Esophagus squamous epithelium (tissue), 4 donors: ENCODE measurements at regions not wholly inside any gene's neighbourhood (a gene's known extent, or its start where the extent isn't known, plus 50 kb on each side); places are given as distances from the start of the nearest gene placed in this dataset.

Experiments
- POLR2A ChIP-seq, 4 donors: fragments of 450-650 bp; IDR thresholded peaks; one replicate each; pipeline ENCODE4 v1.6.1; 2017; ENCODE audit warnings: antibody characterized with exemption in 4 of 4, mild to moderate bottlenecking in 4 of 4, moderate library complexity in 3 of 4
- TF ChIP-seq, protein P1 (sequence below), 6 experiments: fragments of 450-650 bp in 4 of 6; fragments of 200-600 bp in 2 of 6; sonication (generic) in 2 of 6; IDR thresholded peaks; one replicate each; pipeline ENCODE4 v1.5.1; 2016 to 2019; ENCODE audit warnings: antibody characterized with exemption in 6 of 6, mild to moderate bottlenecking in 4 of 6, moderate library complexity in 4 of 6

DNA sequence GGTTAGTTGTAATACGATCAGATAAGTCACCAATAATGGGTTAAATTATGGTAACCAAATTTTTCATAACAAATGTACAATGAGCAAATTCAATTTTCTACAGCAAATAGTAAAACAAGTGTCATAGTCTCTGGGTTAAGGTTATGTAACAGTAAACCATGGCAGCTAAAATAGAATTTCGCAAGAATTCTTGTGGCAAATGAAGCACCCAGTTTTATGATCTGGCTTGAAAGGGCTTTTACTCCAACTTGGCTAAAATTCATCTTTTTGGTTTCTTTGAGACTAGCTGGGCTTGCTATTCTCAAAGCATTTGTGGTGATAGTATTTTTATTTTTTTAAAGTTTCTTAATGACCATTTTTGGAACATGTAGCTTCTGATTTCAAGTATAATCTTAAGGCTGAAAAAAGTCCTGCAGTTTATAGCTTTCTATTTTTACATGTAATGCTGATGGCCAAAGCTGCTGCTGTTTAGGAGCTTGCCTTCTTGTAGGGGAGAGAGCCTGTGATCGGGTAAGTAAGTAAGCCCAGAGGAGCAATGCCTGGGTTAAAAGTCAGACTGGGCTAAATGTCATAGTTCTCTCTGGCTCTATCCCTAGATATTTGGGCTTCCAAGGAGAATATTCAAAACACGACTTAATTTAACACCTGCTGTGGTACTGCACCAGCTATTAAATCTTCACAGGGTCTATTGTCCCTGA, 55.5 kb upstream of the SYPL1 start:
- TF ChIP-seq, protein P1, sequence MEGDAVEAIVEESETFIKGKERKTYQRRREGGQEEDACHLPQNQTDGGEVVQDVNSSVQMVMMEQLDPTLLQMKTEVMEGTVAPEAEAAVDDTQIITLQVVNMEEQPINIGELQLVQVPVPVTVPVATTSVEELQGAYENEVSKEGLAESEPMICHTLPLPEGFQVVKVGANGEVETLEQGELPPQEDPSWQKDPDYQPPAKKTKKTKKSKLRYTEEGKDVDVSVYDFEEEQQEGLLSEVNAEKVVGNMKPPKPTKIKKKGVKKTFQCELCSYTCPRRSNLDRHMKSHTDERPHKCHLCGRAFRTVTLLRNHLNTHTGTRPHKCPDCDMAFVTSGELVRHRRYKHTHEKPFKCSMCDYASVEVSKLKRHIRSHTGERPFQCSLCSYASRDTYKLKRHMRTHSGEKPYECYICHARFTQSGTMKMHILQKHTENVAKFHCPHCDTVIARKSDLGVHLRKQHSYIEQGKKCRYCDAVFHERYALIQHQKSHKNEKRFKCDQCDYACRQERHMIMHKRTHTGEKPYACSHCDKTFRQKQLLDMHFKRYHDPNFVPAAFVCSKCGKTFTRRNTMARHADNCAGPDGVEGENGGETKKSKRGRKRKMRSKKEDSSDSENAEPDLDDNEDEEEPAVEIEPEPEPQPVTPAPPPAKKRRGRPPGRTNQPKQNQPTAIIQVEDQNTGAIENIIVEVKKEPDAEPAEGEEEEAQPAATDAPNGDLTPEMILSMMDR (IDR thresholded peaks at IDR 0.05), result no peak
- TF ChIP-seq POLR2A (IDR thresholded peaks at IDR 0.05), result no peak
